ENCODE measurements at regions not wholly inside any gene's neighbourhood (a gene's known extent, or its start where the extent isn't known, plus 50 kb on each side); places are given as distances from the start of the nearest gene placed in this dataset.

DNA sequence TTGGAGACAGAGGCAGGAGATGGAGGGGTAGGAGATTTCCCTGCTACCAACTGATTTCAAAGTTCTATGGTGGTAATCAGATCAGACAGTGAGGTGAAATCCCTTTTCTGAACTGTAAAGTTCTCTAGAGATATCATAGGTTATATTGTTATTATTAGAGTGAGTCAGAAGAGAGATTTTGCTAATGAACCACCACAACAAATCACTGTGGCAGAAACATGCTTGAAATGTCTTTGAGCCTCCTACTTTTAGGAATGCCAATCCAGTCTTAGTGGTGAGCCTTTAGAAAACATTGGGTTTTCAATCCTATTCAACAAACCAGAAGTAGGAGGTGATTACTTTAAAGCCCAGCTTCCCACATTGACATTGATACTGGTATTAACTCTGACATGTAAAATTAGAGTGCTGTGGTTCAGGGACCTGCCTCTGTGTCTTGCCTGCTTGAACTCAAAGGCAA lies 136.7 kb upstream of the CNR1 start:
- no peak for DNase-seq

DNA sequence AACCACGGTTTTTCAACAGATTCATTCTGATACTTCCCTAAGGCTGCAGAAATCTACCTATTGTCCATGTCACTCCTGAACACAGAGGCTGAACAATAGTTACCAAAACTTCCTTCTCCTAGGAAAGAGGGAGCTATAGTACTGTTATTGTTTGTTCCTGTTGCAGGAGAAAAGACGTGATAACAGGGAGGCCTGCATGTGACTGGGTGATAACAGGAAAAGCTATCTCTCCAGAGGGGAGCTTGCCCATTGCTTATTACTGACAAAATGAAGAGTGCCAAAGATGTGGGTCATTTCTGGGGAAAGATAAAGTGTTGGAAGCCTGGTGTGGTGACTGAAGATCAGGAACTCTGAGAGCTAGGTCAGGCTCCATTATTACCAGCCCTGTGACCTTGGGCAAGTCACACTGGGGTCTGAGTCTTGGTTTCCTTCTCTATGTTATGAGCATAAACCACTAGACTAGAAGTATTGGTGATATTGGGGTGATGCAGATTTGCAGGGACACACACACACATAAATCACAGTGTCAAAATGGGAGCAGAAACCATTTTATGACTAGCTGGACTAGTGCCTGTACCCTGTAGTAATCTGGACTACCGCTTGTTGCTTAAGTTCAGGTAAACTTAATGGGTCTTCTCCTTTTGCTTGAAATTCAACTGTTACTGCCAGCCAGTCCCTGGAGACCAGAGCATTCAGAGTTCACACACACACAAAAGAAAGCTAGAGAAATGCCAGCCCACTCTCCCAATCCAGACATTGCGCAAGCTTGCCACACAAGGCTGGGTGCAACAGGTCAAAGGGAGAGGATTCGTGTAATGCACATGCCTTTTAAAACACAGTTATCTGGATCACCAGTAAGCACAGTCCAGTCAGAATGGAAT lies 136.0 kb upstream of the CNR1 start:
- DNase-seq, result no peak

DNA sequence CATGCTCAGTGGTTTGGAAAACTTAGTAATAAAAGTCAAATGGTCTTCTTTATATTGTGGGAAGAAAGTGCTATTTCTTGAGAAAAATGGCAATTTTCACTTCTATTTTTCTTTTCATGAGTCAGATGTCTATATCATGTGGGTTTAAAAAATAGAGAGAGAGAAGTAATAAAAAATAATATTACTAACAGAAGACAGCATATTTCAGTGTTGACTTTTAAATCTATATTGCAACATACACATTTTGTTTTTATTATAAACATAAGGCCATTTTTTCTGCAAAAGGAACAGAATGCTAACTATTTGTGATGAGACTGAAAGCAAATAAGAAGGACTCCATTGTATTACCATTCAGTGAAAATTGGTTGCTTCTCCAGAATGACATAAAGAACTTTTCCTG lies 135.1 kb upstream of the CNR1 start:
- no peak for DNase-seq

DNA sequence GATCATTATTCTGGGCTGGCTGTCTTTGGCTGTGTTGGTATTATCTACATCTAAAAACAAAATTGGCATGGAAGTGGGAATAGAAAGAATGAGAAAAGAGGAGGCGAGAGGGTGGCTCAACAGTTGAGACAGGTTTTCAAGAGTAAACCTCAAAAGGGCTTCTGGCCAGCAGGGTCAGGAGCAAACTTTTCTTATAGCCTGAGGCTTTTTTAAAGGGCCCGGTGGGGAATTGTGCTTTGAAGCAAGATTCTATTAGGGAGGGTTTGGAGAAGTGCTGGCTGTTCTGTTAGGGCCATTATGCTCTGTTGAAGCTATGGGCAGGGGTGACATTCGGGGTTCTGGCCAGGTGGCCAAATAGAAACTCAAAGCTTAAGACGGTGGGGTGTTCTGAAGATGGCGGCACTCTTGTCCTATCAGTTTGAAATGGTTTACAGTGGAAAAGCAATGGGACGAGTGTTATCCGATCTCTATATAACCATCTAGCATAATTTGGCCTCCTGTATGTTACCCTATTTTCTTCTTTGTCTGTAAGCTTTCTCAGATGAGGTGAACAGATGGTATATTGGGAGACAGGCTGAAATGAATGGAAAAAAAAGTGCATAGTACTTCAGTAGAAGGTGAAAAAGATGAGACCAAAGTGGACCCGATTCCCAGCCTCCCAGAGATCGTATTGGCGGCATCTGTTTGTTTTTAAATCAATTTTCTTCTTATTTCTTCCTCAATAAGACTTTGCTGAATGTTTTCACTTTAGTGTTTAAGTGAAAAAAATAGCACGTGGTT lies 132.1 kb upstream of the CNR1 start:
- DNase-seq, result no peak

DNA sequence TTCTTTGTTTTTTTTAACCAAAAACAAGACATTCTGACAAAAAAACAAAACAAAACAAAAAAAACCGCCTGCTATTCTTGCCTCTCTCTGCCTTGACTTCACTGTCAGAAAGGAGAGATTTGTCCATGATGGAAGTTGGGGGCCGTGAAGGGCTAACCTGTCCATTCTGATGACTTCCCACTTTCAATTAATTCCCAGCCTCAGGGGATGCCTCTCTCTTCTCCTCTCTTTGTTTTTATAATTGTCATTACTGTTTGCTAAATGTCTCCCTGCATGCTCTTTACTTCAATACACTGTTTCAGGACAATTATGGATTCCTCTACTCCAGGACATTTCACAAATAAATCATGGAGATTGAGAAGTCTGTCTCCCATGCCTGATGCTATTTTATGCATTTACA lies 130.5 kb upstream of the CNR1 start:
- DNase-seq, result no peak

DNA sequence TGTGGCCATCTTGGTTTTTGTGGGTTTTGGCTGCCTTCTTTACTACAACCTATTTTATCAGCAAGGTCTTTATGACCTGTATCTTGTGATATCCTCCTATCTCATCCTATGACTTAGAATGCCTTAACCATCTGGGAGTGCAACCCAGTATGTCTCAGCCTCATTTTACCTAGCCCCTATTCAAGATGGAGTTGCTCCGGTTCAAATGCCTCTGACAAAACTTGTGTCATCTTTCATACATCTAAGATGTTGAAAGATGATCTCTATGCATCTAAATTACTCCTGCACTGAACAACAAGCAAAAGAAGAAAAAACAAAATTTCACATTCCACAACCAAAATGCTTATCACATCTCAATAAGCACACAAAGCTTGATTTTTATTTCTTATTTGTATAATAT lies 129.5 kb upstream of the CNR1 start:
- DNase-seq, result no peak

DNA sequence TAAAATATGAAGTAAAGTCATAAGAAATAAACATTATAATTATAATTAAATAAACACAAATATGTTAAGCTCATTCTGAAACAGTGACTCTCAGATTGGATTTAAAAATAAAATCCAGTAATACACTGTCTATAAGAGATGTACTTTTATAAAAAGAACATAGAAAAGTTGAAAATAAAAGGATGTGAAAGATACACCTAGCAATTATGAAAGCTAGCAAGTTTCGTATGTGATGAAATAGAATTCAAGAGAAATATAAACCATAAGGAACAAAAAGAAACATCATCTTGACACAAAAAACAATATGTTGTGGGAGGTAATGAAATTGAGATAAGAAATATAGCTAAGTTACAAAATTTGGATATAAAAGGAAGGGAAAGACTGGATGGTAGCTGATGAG lies 128.6 kb upstream of the CNR1 start:
- DNase-seq, result no peak

DNA sequence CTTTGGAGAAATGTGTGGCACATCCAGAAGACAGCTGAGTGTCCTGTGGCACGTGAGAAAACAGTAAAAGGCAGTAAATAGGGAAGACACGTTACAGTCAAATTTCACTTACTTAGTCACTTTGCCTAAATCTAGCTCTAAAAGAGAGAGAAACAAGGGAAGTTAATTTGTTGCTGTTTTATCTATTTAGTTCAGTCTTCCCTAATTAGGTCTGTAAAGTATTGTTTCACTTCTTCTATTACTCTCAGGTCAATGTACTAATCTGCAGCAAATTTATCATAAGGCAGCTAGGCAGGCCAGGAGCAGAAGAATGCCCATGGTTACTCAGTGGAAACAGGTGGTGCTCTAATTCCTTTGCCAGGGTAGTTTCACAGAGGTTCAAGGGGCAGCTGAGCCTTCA lies 124.3 kb upstream of the CNR1 start:
- no peak for DNase-seq

DNA sequence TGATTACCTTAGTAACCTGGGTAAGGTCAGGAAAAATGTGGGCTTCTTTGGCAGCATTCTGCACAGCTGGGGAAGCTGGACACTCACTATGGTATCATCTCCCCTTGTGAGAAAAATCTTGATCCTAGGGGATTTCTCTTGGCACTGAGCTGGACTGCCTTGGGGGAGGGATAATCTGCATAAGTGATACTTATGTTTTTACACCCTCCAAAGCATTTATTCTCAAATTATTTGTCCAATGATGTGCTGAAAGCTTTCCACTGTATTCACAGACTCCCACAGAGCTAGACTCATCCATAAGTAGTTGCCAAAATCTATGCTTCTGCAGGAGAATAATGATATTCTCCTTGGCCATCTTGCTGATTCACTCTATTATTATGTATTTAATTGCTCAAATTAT lies 121.5 kb upstream of the CNR1 start:
- DNase-seq, result no peak

DNA sequence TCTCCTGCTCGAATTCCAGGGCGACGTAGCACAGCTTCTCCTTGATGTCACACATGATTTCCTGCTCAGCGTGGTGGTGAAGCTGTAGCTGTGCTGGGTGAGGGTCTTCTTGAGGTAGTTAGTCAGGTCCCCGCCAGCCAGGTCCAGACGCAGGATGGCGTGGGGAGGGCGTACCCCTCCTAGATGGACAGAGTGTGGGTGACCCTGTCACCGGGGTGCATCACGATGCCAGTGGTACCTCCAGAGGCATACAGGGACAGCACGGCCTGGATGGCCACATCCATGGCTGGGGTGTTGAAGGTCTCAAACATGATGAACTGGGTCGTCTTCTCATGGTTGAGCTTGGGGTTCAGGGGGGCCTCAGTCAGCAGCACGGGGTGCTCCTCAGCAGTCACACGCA lies 110.2 kb upstream of the CNR1 start:
- no peak for DNase-seq

DNA sequence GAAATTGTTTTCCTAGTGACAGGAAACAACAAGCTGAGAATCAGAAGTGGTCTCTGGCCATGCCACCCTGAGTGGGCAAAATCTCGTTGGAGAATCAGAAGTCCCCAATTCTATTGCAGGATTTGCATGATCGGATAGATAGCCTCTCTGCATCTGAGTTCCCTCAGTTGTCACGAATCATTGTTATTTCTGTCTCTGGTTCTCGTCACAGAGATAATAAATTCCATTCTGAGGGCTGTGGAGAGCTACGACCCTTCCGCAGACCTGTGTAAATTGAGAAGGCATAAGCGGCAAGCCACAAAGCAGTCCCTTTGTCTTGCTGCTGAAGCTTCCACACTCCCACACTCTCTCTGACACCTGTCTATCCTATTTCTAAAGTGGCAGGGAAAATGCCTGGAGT lies 102.4 kb upstream of the CNR1 start:
- DNase-seq, result no peak

DNA sequence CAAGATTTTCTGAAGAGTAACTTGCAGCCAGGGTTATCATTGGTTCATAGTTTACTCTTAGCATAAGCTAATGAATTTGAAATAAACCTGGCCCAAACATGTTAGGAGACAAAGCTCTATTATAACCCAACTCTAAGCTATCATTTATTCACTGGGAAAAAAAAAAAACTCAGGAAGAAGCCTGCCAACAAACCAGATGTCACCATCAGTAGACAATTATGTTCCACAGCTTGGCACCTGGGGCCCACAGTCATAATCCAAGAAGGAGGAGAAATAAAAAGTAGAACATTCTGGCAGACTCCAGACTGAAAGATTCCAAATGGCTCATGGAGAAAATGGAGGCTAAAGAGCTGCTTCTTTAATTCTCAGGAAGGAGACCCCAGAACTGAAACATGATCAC lies 100.0 kb upstream of the CNR1 start:
- DNase-seq, result no peak

DNA sequence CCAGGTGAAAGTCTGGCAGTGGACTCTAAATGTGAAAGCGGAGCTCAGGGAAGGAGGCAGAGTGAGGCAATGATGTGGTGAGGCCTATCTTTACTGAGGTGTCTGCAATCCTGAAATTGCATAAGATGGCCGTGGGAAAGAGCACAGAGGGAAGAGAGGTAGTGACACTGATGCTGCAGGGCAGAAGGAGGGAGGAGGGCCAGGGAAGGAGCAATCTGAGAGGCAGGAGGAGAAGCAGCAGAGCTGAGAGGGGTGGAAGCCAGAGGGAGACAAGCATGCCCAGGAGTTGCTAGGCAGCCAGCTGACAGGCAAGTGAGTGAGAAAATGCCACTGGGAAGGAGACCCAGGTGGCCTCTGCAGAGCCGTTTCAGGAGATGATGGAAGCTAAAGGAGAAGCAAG lies 97.4 kb upstream of the CNR1 start:
- no peak for DNase-seq

DNA sequence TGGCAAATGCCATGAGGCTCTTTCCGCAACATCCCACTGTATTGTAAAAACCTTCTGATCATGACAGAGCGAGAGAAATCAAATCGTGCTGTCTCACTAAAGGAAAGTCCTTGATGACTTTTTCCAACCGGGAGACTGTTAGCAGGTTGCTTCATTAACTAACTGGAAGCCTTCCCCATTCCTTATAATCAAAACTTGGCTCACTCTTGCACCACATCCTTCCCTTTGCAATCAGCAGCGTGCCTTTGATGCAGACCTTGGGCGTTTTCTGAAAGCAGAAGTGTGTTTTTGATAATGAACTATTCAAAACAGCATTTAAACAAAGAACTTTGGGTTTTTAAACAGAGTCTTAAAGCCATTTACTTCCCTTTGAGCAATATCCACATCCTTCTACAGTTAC lies 96.2 kb upstream of the CNR1 start:
- no peak for DNase-seq

DNA sequence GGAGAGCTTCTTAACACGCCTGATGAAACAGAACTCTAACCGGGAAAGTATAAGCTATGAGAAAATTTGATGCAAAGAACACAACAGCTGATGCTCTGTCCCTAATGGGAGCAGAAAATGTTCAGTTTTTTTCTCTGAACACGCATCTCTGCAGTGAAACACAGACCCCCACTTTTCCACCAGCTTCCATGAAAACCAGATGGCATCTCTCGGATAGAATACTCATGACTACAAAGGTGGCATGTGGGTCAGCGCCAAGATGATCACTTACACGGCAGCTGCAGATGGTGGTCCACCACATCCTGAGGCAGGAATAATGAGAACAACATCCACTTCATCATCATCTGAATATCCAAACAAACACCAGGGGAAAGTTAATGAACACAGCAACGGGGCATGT lies 85.2 kb upstream of the CNR1 start:
- no peak for DNase-seq

DNA sequence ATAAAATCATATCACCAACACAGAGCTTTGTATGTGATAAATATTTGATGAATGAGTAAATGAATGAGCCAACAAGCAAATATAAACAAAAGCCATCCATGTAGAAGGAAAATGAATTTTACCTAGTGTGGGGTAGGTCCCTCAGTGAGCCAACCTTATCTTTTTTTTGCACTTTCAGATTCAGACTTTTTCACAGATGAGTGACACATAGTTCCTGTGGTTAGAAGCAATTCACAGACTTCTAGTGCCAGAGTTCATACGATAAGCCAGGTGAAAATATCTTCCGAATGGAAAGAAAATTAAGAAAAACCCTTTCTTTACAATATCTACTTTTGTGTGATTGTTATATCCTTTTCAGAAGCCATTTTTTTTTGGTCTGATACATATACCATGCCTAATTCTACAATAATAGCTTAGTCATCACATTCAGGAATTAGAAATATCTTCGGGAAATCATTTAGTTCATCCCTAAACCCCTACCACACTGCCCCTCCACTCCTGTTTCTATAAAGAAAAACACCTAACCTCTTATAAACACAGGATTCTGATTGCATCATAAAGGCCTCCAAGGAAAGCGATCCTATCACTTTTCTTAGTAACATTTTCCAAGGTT lies 82.7 kb upstream of the CNR1 start:
- DNase-seq, result no peak

DNA sequence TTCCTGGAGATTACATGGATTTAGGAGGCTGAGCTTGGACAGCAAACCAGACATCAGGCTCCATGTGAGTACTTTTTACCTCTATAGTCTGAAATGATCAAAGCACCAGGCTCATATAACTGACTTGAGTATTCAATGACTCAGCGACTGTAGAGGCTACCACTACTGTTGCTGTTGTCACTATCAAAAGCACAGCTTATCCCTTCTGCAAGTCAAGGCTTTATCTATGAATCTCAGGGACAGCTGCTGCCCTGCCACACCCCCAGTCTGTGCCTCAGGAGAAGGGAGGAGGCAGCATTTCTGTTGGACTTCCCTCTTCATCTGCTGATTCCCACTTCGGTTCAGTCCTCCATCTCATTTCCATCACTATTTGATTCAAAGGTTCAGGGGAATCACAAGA lies 80.5 kb upstream of the CNR1 start:
- DNase-seq, result no peak

DNA sequence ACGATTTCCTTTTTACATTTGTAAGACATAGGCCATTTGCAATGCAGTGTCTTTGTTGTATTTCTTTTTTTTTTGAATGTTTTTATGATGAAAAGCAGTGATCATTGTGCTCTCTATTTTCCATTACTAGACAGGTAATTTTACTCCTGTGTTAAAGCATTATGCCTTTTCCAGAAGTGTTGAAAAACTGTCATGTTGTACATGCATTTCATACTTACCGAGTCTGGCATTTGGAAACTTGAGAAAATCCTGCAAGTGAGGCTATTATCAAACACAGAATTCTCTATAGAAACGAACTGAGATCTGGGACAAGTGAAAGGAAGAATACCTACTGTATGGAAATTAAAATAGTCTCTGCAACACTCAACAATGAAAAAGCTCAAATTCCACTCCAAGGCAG lies 78.6 kb upstream of the CNR1 start:
- DNase-seq, result no peak

DNA sequence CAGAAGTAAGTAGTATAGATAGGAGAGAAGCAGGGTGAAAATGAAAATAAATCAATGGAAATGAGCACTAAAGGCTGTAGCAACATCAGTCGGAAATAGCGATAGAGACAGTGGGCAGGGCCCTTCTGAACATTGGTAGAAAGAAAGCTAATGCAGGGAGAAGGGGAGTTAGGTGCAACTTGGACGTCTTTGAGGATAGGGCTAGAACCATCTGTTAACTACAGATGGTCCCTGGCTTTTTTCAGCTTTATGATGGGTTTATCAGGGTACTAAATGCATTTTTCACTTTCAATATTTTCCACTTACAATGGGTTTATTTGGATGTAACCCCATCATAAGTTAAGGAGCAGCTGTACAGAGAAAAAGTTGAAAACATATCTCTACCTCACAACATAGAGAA lies 72.8 kb upstream of the CNR1 start:
- DNase-seq, result no peak

DNA sequence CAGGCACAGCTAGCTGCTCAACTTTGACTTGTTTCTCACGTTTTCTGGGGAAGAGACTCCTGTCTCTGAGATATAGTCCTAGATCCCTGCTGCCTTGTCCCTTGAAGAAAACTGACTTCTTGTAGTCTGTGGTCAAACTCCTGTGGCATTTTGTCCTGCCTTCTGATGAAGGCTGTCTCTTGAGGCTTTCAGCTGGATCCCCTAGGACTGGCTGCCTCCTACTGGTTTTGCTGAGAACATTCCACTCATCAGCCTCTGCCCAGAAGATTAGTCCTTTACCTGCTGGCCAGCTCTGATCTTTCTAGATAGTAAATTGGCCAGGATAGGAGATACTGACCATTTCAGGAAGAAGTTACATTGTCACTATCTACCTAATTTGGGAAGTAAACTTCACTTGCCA lies 71.9 kb upstream of the CNR1 start:
- DNase-seq, result no peak

DNA sequence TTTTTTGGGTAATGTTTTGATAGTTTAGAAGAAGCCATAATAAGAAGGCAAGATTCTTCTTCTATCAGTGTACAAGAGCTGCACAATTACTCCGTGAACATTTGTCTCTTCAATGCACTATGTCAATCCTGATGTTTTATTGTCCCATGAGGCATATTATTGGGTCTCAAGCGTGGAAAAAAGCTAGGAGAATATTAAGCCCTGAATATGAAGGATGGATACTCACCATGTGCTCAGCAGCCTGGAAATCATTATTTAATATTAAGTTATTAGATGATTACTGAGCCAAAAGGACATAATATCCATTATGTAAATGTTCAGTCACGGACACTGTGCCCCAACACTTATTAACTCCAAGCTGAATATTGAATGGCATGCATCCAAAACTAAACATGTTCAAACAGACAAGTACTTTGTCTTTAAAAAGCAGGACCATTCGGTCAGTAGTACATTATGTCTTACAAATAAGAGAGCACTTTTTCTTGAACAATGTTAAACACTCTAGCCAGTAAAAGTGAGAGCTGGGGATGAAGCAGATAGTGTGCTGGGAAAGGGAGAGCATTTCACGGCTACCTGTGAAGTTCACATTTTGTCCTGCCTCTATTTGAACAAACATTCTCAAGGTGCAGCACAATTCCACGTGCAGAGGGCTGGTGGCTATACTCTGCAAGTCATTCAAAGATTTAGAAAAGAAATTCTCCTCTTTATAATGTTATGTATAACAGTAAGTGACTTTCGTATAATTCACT lies 70.6 kb upstream of the CNR1 start:
- no peak for DNase-seq

DNA sequence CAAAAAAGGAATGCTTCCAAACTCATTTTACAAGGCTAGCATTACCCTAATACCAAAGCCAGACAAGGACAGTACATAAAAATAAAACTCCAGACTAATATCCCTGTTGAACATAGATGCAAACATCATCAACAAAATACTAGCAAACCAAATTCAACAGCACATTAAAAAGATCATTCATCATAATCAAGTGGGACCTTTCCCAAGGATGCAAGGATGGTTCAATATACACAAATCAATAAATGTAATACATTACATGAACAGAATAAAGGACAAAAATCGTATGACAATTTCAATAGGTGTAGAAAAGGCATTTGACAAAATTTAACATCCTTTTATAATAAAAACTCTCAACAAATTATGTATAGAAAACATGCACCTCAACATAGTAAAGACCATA lies 66.6 kb upstream of the CNR1 start:
- DNase-seq, result no peak

DNA sequence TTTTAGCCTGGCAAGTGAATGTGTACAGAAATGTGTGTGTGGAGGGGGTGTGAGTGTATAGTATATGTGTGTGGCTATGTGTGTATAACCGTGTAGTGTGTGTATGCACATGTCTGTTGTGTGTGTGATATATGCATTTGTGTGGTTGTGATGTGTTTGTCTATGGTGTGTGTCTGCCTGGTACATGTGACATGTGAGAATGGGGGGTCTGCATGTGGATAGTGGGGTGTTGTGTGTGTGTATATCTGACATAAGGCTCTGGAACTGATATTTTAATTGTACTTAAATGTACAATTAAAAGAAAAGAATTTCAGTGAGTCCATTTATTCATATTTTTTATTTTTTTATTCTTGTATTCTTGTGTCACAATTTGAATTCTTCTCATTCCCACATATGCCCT lies 57.2 kb upstream of the CNR1 start:
- DNase-seq, result no peak
